Heart right ventricle (tissue), 16 donors: ENCODE measurements at regions not wholly inside any gene's neighbourhood (a gene's known extent, or its start where the extent isn't known, plus 50 kb on each side); places are given as distances from the start of the nearest gene placed in this dataset.

Experiments used
- ATAC-seq, 8 donors: fragments of 200-7000 bp; cut with Tn5 transposase; one replicate each; pipeline ENCODE4 v1.9.1; 2020; ENCODE audit warnings: mild to moderate bottlenecking in 8 of 8, moderate library complexity in 8 of 8, moderate number of reproducible peaks in 1 of 8
- DNase-seq, 2 donors: peaks; one replicate each; pipeline ENCODE4 v3.0.0-alpha.2; 2020
- H3K27ac ChIP-seq, 10 donors: fragments of 200-600 bp; sonication (generic) in 2 of 10; one replicate each; pipeline versions ENCODE4 v1.5.0 to v1.8.0; 2020 to 2022; ENCODE audit warnings: mild to moderate bottlenecking in 3 of 10
- H3K27me3 ChIP-seq, 7 donors: fragments of 200-600 bp; one replicate each; pipeline ENCODE4 v1.8.0; 2021 to 2022; ENCODE audit warnings: mild to moderate bottlenecking in 2 of 7
- H3K36me3 ChIP-seq, 9 donors: fragments of 200-600 bp; sonication (generic) in 1 of 9; one replicate each; pipeline versions ENCODE4 v1.5.0 to v1.8.0; 2020 to 2022; ENCODE audit warnings: mild to moderate bottlenecking in 2 of 9
- H3K4me1 ChIP-seq, 9 donors: fragments of 200-600 bp; sonication (generic) in 1 of 9; one replicate each; pipeline versions ENCODE4 v1.5.0 to v1.8.0; 2020 to 2022; ENCODE audit warnings: mild to moderate bottlenecking in 4 of 9
- H3K4me3 ChIP-seq, 10 donors: fragments of 200-600 bp; sonication (generic) in 2 of 10; one replicate each; pipeline versions ENCODE4 v1.5.0 to v1.8.0; 2020 to 2022; ENCODE audit warnings: mild to moderate bottlenecking in 7 of 10, moderate library complexity in 2 of 10
- H3K9me3 ChIP-seq, 11 donors: fragments of 200-600 bp in 10 of 11; sonication (generic) in 2 of 11; one replicate each; pipeline versions ENCODE4 v1.5.0 to v1.8.0; 2013 to 2022; ENCODE audit warnings: mild to moderate bottlenecking in 2 of 11, control low read depth in 1 of 11, moderate library complexity in 1 of 11
- CTCF ChIP-seq, 9 donors: fragments of 200-600 bp; sonication (generic) in 2 of 9; IDR thresholded peaks; one replicate each; pipeline versions ENCODE4 v1.5.0 to v1.8.0; 2021 to 2022; ENCODE audit warnings: antibody characterized with exemption in 9 of 9, mild to moderate bottlenecking in 5 of 9, moderate library complexity in 1 of 9
- WGBS, 2 donors: extraction: QIAGEN DNeasy Blood & Tissue Kit; methylation state at CpG; one replicate each; pipeline ENCODE4 v1.1.7; 2013; ENCODE audit warnings: inconsistent platforms in 1 of 2; 5-methylcytosine and 5-hydroxymethylcytosine counted together
- intact Hi-C, 10 donors: fragments of 100-400 bp; cut with DNase I; formaldehyde crosslinking; loops; one replicate each; pipeline versions ENCODE4 v1.11.1 to v1.14.2; 2022
- donor health status: Arrhythmogenic right ventricular cardiomyopathy.
- donor health status: ischemic (EF 13 %, LVEDD 7.1; RV severe dilation, severe dysfunction).
- donor health status: healthy with polysubstance abuse.
- donor health status: DM: no; HTN: yes; CAD: no.
- donor health status: DM: no; HTN: no; CAD: no.
- donor health status: ischemic (EF 25% LVEDD 6.9; RV normal size, moderate dysfunction).
- donor health status: ischemic (EF 25% LVEDD 5.7; RV mildly dilated, moderate dysfunction).
- donor health status: healthy.
- donor health status: DM: yes; HTN: yes; CAD: no.
- donor health status: Ischemic cardiomyopathy.
- donor health status: ischemic (EF 35%, LVEDD 5.7; RV mildly dilated, moderate dysfunction).
- donor health status: nonischemic (EF 11% LVEDD 7.7; RV severe dilation, severe dysfunction).
- donor health status: DM: yes; HTN: yes; CAD: no.
- donor health status: PGD.
- donor health status: ischemic (EF 29% LVEDD 5.4; RV normal size, mild dysfunction).
- donor health status: nonischemic (EF 23%, LVEDD 6.1; RV moderate dilation, normal function).

GRCh38 chr1:220457957-220458609 lies 69.9 kb upstream of the MARK1 start:
- H3K9me3 ChIP-seq: no peaks in the 10 kb centered on the region
- no peak overlapping the region for H3K4me3 ChIP-seq
- H3K36me3 ChIP-seq: no peaks in the 10 kb centered on the region
- H3K27me3 ChIP-seq: no peaks in the 10 kb centered on the region
- no peak overlapping the region for H3K27ac ChIP-seq
- DNase-seq (no peak), ATAC-seq (no peak)
- no peak for TF ChIP-seq CTCF (IDR thresholded peaks at IDR 0.05)
- peaks cover 0 to 14% (median 0%) of the 10 kb centered on the region in 9 donors for H3K4me1 ChIP-seq
- intact Hi-C loops: no loop called here
- WGBS, 2 donors: 63 to 64% methylated on average over 5 of the region's 5 CpGs

GRCh38 chr1:220455559-220455958 lies 72.4 kb upstream of the MARK1 start:
- Histone ChIP-seq H3K4me1 (peaks cover 0 to 14% (median 5%) of the 10 kb centered on the region in 9 donors), H3K27ac (no peak overlapping the region), H3K4me3 (no peak overlapping the region), H3K27me3 (no peaks in the 10 kb centered on the region), H3K36me3 (no peaks in the 10 kb centered on the region), H3K9me3 (no peaks in the 10 kb centered on the region)
- no peak for ATAC-seq
- WGBS, 2 donors: 83 to 89% methylated on average over 7 of the region's 7 CpGs
- no peak for TF ChIP-seq CTCF (IDR thresholded peaks at IDR 0.05)
- intact Hi-C loops: no loop called here
- DNase-seq: no peak

- Histone ChIP-seq H3K4me3 (no peak overlapping the region), H3K9me3 (no peaks in the 10 kb centered on the region), H3K4me1 (peaks cover 0 to 14% (median 5%) of the 10 kb centered on the region in 9 donors), H3K27ac (no peak overlapping the region), H3K27me3 (no peaks in the 10 kb centered on the region), H3K36me3 (no peaks in the 10 kb centered on the region)
- intact Hi-C loops: no loop called here
- ATAC-seq (no peak), DNase-seq (no peak)
- TF ChIP-seq CTCF (IDR thresholded peaks at IDR 0.05): peak in 5 of 9 donors; percentile 9 to 36 (median 19)
- WGBS, 2 donors: 93% methylated on average over 3 of the region's 3 CpGs
Measured at GRCh38 chr1:220454155-220454777, 73.7 kb upstream of the MARK1 start.

- H3K27me3 ChIP-seq: no peaks in the 10 kb centered on the region
- 79 to 86% methylated on average over 2 of the region's 2 CpGs for WGBS, 2 donors
Measured at GRCh38 chr1:220453371-220453770, 74.6 kb upstream of the MARK1 start.

More at GRCh38 chr1:220453371-220453770, 74.6 kb upstream of the MARK1 start:
- ATAC-seq (no peak), DNase-seq (no peak)
- Histone ChIP-seq H3K36me3 (no peaks in the 10 kb centered on the region), H3K9me3 (no peaks in the 10 kb centered on the region), H3K4me1 (peaks cover 0 to 10% (median 0%) of the 10 kb centered on the region in 9 donors), H3K4me3 (no peak overlapping the region), H3K27ac (no peak overlapping the region)
- intact Hi-C loops: no loop called here
- TF ChIP-seq CTCF (IDR thresholded peaks at IDR 0.05): no peak
